ENCODE measurements at regions not wholly inside any gene's neighbourhood (a gene's known extent, or its start where the extent isn't known, plus 50 kb on each side); places are given as distances from the start of the nearest gene placed in this dataset.
A peak's percentile ranks its signal among the peaks of the same experiment; 100 is the strongest.

DNA sequence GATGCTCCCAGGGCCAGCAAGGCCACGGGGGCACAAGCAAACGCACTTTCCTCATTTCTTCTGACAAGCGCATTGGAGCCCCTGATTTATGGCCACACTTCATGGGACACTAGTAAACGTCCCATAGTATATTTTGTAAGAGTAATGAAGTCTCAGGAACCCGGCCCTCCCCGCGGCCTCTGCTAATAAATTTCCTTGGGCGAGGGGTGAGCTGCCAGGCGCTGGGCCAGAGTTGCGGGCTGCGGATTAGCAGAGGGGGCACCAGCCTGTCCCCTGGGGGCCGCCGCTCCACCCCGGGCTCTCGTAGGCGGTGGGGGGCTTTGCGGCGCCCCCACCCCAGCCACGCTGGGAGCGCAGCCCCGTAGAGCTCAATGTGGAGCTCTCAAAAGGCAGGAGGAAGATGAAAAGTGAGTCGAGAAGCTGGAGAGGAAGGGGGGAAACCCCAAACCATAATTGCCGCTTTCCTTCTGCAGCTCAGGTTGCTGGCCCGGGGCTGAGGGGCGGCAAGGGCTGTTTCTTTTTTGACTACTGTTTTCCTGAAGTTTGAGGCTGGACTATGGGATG is 173.6 kb downstream of the CDC5L start:
- Histone ChIP-seq H2BK20ac (ENCODE audit: low read depth, low read length, poor library complexity, severe bottlenecking) (no peak overlapping the region), H2BK120ac (ENCODE audit: low read depth, low read length, poor library complexity, severe bottlenecking) (no peak overlapping the region), H3T11ph (ENCODE audit: low read length) (no peak overlapping the region), H2AFZ (ENCODE audit: low read length) (no peak overlapping the region), H3K27ac (ENCODE audit: insufficient read length, low read depth, low read length) (no peak overlapping the region), H4K20me1 (ENCODE audit: control insufficient read depth, insufficient read depth, insufficient read length) (no peaks in the 10 kb centered on the region), H3K27me3 (ENCODE audit: insufficient read depth, low read length) (no peaks in the 10 kb centered on the region), H3K79me1 (ENCODE audit: insufficient read depth, low read depth, low read length, poor library complexity, severe bottlenecking) (no peaks in the 10 kb centered on the region), H3K9me3 (ENCODE audit: control insufficient read depth, low read depth, low read length) (no peaks in the 10 kb centered on the region), H3K56ac (ENCODE audit: insufficient read length, low read depth, low read length) (no peak overlapping the region), H3K23me2 (ENCODE audit: insufficient read length, low read depth, low read length, poor library complexity, severe bottlenecking) (no peaks in the 10 kb centered on the region), H2BK15ac (ENCODE audit: low read depth, low read length) (no peak overlapping the region), H3K4me1 (ENCODE audit: insufficient read depth, low read length) (peaks cover 5% of the 10 kb centered on the region; the same call in 1 of the 2 replicates), H4K8ac (replicated peaks; ENCODE audit: insufficient read length, low read depth, low read length) (no peak overlapping the region), H3K4me2 (ENCODE audit: insufficient read depth, insufficient read length, low read length) (no peak overlapping the region), H3K4ac (ENCODE audit: low read depth, low read length) (no peak overlapping the region), H4K91ac (ENCODE audit: insufficient read length, low read depth, low read length) (no peak overlapping the region), H2BK12ac (ENCODE audit: insufficient read length, low read depth, low read length) (no peak overlapping the region), H2AK5ac (ENCODE audit: insufficient read length, low read length) (no peak overlapping the region), H4K5ac (ENCODE audit: insufficient read length, low read depth, low read length) (no peak overlapping the region), H3K79me2 (ENCODE audit: insufficient read depth, low read length) (no peaks in the 10 kb centered on the region), H3K18ac (ENCODE audit: insufficient read length, low read depth, low read length) (no peak overlapping the region), H2BK5ac (ENCODE audit: insufficient read length, low read length) (no peak overlapping the region), H3K9ac (ENCODE audit: extremely low read depth, insufficient read length, low read length) (no peak overlapping the region), H3K23ac (ENCODE audit: insufficient read length, low read depth, low read length) (no peak overlapping the region), H3K14ac (ENCODE audit: insufficient read depth, low read length) (no peak overlapping the region)
- no peak for DNase-seq
- no peaks in the 10 kb centered on the region; a peak in 1 of 7 replicates for H3K36me3 Mint-ChIP-seq (ENCODE audit: insufficient read depth in 1 of 3, low read depth in 3 of 3)
- no peaks in the 10 kb centered on the region; the same call in 1 of the 2 replicates for H3K27me3 Mint-ChIP-seq (ENCODE audit: low read depth)
- peak overlapping the region in 1 of 3 experiments; percentile 72; a peak in 1 of 7 replicates for H3K27ac Mint-ChIP-seq
- no peaks in the 10 kb centered on the region for H3K9me3 Mint-ChIP-seq
- peaks cover 31 to 44% of the 10 kb centered on the region in 2 experiments for H3K4me1 Mint-ChIP-seq
- TF ChIP-seq, protein P1, sequence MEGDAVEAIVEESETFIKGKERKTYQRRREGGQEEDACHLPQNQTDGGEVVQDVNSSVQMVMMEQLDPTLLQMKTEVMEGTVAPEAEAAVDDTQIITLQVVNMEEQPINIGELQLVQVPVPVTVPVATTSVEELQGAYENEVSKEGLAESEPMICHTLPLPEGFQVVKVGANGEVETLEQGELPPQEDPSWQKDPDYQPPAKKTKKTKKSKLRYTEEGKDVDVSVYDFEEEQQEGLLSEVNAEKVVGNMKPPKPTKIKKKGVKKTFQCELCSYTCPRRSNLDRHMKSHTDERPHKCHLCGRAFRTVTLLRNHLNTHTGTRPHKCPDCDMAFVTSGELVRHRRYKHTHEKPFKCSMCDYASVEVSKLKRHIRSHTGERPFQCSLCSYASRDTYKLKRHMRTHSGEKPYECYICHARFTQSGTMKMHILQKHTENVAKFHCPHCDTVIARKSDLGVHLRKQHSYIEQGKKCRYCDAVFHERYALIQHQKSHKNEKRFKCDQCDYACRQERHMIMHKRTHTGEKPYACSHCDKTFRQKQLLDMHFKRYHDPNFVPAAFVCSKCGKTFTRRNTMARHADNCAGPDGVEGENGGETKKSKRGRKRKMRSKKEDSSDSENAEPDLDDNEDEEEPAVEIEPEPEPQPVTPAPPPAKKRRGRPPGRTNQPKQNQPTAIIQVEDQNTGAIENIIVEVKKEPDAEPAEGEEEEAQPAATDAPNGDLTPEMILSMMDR (conservative IDR thresholded peaks at IDR 0.05), result no peak
- no peak overlapping the region for H3K4me3 Mint-ChIP-seq
- no CpG with 5 or more reads among the region's 25 CpGs for WGBS (ENCODE audit: extremely low coverage, insufficient read length, low lambda C conversion rate)

Measured in H9 (cell line).